Activated CD4-positive, alpha-beta T cell treated with anti-CD3 and anti-CD28 coated beads, Interleukin-2, amount 50 U/mL, for 24 hours (primary cell): ENCODE measurements at regions not wholly inside any gene's neighbourhood (a gene's known extent, or its start where the extent isn't known, plus 50 kb on each side); places are given as distances from the start of the nearest gene placed in this dataset.
"Not testable (repeated sequence)": the region's sequence is repeated elsewhere in the genome, so short reads cannot be mapped to it uniquely, and the experiment has no call there.

ENCODE experiments used
- DNase-seq, 2 donors: peaks; one replicate each; pipeline ENCODE4 v3.0.0-alpha.2; 2020; ENCODE audit warnings: low read depth in 1 of 2, low spot score in 1 of 2

DNA sequence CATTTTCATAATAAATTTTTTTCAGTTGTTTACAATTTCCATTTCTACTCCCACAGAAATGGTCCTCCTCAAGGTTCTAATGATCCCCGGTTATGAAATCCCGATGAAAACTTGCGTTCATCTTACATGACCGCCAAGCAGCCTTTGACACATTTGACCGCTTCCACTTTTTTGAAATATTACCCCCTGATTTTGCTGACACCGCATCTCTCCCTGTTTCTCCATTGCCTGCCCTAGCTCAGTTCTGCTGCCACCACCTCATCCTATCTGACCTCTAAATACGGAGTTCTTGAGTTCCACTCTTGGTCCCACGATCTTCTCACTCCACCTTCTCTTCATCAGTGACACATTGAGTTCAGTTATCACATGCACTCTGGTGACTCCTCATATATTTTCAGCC lies 74.1 kb downstream of the SLC35B3 start:
- DNase-seq: no peak

DNA sequence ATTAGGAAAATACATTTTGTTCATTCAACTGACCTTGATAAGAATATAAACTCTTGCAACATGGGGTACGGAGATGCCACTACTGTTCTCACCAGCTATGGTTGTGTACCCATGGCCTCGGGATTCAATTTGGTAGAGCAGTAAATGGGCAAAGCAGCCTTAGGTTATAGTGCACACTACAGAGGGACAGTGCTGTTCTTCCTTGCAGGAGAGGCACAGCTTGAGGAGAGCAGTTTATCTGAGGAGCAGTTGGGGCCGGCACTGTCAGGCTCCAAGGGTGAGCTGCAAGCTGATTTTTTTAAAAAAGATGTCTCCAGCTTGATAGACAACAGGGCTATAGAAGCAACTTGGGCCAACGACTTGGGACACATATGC lies 82.4 kb downstream of the SLC35B3 start:
- no peak for DNase-seq

DNA sequence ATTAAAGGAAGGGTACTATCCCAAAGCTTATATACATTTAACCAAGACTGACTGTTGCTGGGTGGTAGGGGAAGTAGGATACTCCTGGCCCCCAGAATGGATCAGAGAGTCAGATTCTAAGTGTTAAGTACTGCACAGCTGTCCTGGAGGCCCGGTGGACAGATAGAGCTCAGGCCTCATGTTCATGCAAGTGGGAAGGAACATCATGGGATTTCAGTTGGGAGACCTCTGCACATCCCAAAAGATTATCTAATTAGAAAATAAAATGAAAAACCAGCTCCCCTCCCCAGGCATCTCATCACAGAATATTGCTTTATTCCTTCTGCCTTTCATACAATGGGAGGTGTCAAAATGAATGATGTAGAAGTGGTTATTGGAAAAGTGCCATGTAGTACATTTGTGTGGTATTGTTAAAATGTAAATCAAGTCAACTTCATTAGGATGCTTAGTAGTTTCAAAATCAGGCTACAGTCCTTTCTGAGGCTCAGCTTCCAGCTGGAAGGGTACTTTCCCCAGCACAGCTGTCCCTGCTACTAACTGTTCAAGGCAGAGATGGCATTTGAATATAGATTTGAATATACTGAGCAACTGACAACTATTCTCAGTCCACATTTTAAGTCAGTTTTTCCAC lies 82.9 kb downstream of the SLC35B3 start:
- no peak for DNase-seq

DNA sequence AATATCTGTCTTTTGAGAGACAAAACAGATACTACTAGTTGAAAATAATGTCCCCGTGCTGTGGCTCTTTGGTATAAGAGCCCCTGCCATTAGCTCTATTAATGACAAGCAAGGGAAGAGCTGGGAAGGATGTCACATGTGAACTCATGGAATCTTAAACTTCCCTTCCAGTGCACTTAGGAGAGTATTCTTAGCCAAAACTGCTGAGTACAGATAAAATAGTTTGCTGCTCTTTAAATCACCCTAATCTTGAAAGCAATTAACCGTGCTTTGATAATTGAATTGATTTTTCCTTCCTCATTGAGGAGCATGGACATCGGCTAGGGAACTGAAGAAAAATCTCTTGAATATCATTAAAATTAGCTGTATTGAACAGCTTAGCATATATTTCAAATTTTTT lies 91.7 kb downstream of the SLC35B3 start:
- DNase-seq: no peak

DNA sequence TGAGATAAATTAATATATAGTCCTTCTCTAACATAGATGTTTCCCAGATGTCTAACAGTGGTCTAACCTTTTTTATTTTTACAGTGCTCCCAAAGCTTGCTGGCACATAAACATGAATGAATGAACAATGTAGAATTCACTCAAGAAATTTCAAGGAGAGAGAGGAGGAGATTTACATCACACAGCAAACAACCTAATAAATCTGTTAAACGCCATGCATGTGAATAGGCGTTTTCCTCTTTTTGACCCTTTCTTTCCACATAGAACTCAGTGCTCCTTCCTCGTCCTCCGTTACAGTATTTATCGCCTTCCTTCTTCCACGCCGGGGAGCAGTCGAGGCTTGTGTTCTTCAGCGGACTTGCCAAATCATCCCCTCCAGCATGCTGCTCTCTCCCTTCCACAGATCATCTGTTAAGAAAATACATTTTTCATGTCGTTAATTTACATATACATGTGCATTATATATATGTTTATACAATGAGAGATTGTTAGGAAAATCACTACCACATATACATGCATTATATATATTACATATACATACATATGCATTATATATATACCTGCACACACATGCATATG lies 93.0 kb downstream of the SLC35B3 start:
- no peak for DNase-seq

DNA sequence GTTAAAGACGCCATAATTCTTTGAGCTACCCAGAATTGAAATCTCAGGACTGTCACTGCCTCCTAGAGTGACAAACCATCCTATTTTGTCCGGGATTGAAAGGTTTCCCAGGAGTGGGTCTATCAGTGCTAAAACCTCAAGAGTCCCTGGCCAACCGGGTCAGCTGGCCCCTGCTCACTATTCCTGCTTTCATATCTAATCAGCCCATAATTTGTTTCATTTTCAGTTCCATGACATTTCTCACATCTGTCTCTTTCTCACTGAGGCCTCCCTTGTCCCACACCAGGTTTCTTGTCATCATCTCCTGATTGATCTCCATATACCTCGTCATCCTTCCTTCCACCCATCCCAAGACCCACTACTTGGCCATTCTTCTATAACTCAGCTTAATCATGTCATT lies 98.2 kb downstream of the SLC35B3 start:
- DNase-seq: no peak

DNA sequence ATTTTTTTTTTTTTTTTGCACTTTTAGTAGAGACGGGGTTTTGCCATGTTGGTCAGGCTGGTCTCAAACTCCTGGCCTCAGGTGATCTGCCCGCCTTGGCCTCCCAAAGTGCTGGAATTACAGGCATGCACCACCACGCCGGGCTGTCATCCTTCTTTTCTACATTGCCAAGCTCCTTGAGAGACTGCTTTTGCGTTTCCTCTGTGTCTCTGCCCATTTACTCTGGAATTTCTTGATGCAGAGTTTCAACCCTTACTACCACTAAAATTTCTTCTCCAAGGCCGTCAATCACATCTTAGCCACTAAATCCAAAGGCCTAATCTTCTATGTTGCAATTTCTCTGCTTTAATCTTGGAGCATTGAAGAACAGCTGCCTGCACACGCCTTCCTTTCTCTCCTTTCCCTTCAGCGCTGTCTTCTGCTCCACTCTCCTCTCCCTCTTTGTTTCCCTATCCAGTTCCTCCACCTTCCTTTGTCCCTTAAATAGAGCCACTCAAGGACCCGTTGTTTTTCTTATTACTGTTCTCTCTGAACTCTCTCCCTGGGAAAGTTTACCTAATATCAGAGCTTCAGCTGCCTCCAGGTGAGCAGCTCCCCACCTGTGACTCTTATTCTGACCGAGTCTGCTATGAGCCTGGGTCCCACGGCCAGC lies 98.8 kb downstream of the SLC35B3 start:
- DNase-seq: no peak

DNA sequence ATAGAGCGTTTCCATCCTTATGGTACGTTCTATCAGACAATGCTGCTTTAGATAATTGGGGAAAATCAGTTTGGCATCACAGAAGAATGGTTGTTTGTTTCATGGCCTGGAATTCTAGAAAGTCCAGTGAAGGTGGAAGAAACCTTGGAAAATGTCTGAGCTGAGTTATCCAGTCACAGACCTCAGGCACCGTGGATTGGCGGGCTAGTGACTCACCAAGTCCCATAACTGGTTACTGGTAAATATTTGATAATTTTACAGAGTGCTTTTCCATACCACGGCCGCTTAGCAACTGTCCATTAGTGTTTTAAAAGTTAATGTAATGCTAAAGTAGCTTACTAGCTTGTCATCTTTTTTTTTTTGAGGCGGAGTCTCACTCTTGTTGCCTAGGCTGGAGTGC lies 99.4 kb downstream of the SLC35B3 start:
- DNase-seq: no peak

DNA sequence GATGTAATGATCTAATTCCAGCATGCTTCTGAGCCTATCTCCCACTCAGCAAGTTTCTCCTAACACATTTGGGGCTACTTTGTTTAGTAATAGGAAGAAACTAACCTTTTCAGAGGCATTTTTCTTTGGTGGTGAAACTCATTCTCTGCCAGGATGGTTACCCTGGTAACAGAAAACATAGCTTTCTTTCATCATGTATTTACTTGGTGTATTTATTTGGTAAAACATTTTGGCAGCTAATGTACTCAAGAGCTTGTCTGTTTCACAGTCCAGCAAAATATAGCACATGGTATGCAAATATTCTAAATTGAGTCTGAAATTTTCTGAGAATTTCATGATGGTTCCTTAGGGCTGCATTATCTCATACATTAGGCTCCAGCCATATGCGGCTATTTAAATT lies 100.0 kb downstream of the SLC35B3 start:
- DNase-seq: no peak

DNA sequence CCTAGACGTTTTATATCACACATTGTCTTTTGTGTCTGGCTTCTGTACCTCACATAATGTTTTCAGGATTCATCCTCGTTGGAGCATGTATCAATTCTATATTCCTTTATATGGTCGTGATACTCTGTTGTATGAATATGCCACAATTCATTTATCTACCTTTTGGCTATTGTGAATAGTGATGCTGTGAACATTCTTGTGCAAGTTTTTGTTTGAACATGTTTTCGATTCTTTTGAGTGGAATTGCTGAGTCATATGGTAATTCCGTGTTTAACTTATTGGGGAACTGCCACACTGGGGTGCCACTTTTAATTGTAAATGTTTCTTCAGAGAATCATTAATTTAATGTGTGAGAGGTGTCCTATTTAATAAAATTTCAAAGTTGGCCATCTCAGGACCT lies 101.2 kb downstream of the SLC35B3 start:
- DNase-seq: no peak

DNA sequence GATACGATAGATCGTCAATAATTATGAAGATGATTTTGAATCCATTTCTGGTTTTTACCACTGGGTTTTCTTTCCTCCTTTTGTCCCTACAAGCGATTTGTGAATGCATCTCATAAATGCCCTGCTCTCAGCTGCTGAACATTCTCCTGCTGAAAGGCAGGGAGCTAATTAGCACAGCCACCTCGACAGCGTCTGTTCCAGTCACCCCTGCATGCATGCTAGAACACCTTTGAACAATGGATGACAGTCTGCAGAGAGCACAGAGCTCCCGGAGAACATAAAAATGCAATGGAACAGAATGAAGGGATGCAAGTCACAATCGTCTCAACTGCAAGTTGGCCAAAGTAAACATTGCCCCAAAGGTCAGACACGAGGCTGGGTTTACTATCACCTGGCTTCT lies 105.8 kb downstream of the SLC35B3 start:
- DNase-seq: no peak

DNA sequence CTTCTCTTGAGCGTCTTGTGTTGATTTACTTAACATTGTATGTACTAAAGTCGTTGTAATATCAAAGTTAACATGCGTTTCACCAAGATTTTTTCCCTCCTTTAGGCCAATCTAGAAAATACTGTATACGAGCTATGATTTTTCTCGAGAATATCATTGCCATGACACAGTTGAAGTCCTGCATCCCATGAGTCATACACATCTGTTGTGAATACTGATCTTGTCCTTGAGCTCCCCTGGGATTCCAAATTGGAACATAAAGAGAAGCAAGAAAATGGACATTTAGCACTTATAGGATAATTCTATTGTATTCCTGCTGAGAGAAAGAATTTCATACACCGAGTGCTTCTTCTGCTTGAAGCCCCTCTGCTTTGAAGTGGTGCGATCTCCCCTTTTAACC lies 109.6 kb downstream of the SLC35B3 start:
- DNase-seq: no peak

DNA sequence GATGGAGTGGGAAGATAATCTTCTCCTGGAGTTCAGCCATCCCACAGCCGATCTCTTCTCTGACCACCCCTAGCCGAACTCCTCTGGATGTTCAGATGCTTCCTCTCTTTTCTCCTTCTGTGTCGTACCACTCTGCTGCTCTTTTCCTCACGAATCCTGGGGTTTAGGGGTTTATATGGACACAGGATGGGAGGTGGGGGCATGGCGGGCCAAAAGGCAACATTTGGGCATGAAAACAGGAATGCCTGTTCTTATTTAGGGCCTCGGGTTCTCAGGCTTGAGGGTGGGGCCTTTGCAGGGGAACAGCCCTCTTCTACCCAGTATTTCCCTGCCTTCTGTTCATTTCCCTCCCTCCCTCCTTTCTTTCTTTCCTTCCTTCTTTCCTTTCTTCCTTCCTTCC lies 112.7 kb downstream of the SLC35B3 start:
- DNase-seq: no peak

DNA sequence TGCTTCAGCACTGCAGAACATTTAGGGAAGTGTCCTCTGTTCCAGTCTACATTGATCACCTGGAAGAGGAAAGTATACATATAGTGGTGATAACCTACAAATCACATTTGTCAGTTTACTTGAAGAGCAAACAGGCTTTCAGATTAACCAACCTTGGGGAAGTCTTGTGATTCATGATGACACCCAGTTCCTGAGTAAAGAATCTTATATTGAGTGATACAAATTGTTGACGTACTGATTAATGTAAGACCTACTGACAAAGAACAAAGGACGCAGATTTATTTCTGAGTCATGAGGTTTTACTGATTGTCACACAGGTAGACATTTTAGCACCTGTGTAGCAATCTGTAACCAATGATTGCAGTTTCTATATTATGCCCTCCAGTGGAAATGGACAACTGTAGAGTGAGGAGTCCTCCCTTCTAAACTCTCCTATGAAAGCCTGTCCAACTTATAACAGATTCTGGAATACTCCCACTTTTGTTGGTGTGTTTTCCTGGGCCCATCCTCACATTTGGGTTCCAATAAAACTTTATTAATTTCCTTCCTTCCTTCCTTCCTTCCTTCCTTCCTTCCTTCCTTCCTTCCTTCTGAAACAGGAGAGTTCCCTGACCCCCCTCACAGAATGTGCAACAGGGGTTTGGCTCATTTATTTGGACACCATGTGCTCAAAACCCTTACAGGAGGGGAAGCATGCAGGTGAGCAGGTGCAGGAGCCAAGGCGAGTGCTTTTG lies 113.5 kb downstream of the SLC35B3 start:
- no peak for DNase-seq

DNA sequence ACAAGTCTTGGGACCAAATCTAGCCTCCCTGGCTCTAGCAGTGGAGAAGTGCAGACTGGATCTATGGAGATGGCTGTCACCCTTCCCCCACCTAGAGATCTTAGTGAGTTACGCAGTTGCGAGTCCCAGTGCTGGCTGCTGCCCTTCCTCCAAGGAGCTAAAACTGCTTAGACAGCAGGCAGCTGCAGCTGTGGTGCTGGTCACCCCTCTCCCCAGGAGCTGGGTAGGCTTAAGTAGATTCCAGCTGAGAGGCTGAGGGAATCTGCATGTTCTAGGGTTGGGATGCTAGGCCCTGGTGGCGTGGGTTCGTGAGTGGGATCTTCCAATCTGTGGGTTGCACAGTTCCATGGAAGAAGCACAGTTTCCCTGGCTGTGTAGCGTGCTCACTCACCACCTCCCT lies 120.2 kb downstream of the SLC35B3 start:
- no peak for DNase-seq

DNA sequence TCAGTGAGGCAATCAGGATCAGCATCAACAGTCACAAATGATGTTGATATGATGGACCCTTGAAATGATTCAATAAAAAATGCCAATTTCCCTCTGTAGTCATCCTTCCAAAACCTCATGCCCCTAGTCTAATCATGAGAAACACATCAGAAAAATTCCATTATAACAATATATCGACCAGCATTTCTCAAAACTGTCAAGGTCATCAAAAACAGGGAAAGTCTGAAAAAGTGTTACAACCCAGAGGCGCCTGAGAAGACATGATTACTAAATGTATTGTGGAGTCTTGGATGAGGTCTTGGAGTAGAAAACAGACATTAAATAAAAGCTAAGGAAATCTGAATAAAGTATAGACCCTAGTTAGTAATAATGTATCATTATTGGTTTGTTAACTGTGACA lies 133.8 kb downstream of the SLC35B3 start:
- no peak for DNase-seq

DNA sequence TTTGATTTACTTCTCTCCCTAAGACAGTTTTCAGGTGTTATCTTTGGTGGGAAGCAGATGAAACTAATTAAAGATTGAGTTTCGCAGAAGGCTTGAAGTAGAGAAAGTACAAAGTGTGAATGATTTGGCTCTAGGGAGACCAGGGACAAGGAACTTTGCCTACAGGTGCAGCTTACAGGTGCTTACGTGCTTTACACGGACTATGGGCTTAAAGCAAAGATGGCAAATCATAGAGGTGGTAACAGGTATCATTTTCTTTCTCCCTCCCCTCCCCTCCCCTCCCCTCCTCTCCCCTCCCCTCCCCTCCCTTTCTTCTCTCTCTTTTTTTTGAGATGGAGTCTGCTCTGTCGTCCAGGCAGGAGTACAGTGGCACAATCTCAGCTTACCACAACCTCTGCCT lies 136.3 kb downstream of the SLC35B3 start:
- DNase-seq: no peak

DNA sequence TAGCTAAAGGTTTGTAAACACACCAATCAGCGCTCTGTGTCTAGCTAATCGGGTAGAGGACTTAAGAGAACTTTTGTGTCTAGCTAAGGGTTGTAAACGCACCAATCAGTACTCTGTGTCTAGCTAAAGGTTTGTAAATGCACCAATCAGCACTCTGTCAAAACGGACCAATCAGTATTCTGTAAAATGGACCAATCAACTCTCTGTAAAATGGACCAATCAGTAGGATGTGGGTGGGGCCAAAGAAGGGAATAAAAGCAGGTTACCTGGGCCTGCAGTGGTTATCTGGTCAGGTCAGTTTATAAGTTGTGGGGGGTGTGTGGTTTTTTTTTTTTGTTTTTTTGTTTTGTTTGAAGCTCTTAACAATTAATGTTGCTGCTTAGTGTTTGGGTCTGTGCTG lies 152.4 kb downstream of the SLC35B3 start:
- not testable (repeated sequence) for DNase-seq

DNA sequence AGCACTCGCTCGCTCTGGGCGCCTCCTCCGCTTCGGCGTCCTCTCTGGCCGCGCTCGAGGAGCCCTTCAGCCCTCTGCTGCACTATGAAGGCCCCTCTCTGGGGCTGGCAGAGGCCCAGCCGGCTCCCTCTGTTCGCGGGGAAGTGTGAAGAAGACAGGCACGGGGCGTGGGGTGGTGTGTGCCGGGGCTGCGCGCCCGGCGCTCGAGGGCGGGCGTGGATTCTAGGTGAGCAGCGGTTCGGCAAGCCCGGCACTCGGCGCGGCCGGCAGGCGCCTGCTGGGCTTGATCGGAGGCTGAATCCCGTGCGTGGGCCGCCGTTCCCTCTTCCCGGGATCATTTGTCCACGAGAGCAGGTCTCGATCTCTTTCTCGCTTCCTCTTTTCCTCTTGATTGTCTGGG lies 153.0 kb downstream of the SLC35B3 start:
- no peak for DNase-seq

DNA sequence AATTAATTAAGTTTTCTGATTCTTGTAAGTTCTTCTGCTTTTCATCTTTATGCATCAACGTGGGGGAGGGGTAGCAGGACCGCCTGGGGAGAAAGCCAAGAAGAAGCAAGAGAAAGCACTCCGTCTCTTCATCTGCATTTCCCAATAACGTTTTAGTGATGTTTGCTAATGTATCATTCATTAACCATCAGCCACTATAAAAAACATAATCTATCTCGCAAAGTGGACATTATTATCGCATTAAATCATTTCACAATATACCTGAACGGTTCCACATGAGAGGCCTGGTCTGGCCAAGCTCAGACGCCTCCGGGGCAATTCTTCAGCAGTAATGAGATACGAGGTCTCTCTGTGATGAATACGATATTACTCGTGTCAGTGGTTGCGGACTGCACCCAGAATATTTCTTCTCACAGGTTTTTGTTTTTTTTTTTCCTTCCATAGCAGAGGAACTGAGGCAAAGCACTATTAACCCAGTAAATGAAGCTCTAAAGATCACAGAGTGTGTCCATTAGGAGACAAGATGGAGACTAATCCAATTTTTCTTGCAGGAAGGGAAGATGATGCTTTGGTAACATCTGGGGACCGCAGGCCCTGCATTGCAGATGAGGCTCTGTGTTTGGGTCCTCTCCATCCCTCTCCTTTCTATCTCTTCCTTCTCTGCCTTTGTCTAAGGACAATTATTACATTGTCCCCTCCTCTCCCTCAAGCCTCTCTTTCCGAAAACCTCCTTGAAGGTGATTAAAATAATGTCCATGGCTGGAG lies 156.1 kb downstream of the SLC35B3 start:
- DNase-seq: no peak

DNA sequence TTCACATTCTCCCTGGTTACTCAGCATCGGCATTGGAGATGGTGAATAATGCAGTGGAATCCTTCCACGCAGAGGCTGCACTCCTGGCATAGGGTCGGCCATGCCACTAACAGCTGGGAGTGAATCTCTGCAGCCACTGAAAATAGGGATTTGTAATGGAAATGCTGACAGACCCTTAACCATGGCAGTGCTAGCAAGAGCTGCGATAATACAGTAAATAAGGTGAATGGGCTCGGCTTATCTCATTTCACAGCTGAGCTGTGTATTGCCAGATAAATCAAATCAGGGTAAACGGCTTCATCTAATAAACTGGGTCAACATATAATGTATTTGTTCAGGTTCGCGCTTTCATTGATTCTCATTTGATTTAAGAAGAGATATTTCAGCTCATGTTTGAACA lies 156.8 kb downstream of the SLC35B3 start:
- no peak for DNase-seq

DNA sequence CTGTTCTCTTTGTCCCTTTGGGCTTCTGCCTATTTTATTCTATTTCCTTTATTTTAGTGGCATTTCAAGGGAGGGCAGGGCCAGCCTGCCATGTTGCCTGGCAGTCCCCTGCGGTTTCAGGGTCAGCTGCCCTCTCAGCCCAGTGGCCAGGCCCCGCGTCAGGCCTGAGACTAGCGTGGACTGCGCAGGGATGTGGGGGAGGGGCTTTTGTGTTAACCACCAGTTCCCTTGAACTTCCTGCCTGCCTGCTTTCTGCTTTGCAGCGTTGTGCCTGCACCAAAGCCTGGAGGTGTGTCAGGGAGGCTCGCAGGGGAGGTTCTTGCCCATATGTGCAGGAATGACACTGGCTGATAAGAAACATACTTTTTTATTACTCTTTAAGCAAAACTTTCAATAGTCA lies 157.6 kb downstream of the SLC35B3 start:
- DNase-seq: no peak
